HG03354 (cell line): ENCODE measurements at regions not wholly inside any gene's neighbourhood (a gene's known extent, or its start where the extent isn't known, plus 50 kb on each side); places are given as distances from the start of the nearest gene placed in this dataset.

Experiments used
- ATAC-seq: cut with Tn5 transposase; IDR thresholded peaks from one replicate; pipeline ENCODE4 v1.9.1; 2021; ENCODE audit warnings: mild to moderate bottlenecking; ENCODE audit not compliant: unreplicated experiment, poor library complexity, severe bottlenecking

DNA sequence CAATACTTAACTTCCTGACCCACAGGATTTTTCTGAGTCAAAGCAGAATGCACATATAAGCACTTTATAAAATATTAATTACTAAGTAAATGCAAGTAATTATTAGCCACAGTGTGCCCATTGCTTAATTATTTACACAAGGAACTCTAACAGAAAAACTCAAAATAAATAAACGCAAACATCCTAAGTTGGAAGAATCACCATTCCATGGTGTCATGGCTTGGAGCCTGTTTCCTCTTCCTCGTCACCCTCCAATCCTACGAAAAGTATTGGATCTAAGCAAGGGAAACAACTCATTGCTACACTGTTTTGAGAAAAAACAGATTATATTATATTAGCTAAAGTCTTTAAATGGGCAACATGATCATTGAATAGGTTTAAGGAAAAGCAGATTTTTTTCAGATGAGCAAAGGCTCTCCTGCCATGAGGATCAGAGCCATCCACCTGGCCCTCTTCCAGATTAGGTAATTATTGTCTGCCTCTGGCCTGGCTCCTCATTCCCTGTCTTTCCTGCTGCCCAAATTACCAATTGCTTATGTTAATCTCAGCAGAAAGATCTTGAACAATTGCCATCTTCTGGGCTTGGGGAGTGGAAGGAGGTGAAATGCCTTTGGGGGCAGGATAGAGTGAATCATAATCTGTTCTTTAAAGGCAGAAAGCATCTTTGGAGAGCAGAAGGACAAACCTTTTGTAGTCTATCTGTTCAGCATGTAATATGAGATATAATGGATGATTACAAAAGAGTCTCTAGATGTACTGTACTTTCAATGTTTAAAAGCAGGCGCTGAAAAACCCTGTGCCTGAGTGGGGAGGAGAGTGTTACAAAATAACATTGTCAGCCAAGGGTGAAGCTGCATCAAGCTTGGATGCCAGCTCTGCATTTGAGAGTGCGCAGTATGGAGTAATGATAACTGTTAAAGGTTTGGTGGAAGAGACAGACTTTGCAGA is 121.2 kb downstream of the DUSP10 start:
- ATAC-seq, result no peak

DNA sequence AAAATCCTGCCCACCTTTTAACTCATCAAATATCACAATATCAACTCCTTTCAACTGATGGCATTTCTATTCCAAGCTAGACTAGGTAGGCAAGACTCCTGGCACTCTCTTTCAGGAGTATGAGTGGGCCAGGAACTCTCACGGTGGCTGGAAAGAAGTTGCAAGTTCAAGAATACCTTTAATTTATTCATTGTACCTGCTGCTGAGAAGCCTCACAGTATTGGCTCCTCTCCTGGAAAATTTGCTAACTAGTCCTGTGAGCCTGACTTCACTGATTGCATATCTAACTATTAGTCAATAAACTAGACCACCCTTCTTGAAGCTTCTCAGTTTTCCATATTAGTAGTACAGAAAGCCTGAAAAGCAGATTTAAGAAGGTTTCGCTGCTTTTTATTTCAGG is 120.2 kb downstream of the DUSP10 start:
- ATAC-seq, result no peak

DNA sequence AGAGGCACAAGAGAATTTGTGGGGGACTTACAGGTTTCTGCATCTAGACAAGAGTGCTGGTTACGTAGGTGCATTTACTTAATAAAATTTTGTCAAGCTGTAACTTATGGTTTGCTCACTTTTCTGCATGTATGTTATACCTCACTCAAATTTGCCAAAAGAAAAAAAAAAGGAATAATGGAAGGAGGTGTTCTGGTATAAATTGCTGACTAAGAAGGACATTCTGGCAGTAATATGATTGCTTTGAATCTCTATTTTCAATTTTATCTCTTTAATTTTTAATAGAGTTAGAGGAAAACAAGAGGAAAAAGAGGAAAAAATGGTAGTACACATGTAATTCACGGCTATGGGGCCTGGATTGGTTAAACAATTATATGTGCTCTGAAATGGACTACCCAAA is 119.5 kb downstream of the DUSP10 start:
- no peak for ATAC-seq

DNA sequence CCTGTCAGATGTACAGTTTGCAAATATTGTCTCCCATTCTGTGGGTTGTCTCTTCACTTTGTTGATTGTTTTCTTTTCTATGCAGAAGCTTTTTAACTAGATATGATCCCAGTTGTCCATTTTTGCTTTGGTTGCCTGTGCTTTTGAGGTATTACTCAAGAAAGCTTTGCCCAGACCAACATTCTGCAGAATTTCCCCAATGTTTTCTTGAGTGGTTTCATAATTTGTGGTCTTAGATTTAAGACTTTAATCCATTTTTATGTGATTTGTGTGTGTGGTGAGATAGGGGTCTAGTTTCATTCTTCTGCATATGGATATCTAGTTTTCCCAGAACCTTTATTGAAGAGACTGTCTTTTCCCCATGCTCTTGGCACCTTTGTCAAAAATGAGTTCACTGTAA is 116.9 kb downstream of the DUSP10 start:
- no peak for ATAC-seq

DNA sequence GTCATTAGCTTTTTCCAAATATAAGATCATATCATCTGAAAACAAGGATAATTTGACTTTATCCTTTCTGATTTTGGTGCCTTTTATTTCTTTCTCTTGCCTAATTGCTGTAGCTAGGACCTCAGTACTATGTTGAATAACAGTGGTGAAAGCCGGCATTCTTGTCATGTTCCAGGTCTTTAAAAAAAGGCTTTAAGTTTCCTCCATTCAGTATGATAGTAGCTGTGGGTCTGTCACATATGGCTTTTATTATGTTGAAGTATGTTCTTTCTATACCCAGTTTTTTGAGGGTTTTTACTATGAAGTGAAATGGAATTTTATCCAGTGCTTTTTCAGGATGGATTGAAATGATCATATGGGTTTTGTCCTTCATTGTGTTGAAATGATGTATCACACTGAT is 115.8 kb downstream of the DUSP10 start:
- no peak for ATAC-seq

DNA sequence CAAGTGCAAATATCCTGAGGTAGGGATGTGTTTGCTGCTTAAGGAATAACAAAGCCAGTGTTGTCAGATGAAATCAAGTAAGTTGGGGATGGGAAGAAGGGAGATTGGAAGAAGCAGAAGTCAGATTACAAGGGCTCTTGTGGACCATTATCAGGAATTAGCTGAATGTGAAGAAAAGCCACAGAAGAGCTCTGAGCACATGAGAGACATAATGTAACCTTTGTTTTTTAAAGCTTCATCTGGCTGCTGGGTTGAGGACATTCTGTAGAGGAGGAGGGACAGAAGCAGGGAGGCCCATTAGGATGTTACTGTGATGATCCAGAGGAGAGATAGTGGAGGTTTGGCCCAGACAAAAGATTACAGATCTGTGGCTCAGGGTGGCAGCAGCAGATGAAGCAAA is 111.7 kb downstream of the DUSP10 start:
- no peak for ATAC-seq

DNA sequence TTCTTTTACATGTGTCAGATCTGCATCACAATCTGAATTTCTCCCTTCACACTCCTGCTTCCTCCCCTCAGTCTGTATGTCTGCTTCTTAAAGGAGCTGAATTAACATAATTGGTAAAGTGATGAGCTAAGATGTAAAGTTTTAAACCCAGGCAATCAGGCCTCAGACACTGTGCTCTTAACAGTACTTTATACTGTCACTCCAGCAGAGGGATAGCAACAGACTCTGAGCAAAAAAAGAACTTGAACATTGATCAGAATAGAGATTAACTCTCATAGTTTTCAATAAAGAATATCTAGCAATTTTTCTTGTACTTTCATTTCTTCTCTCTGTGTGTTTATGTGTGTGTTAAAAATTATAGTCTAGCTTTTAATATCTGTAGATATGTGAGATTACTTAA is 110.3 kb downstream of the DUSP10 start:
- ATAC-seq, result no peak

DNA sequence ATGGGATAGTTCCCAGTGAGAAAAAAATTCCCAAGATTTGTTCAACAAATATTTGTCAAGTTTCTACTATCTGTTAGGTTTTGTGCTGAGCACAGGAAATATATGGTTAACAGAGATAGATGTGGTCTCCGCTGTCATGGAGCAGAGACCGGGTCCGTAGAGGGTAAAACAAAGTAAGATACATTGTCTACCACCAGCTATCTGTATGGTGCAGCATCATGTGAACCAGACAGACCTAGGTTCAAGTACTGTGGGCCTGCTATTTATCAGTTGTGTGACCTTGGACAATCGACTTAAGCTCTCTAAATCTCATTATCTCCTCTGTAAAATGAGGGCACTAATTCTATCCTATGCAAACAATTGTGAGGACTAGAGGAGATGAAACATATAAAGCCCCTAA is 109.8 kb downstream of the DUSP10 start:
- ATAC-seq, result no peak

DNA sequence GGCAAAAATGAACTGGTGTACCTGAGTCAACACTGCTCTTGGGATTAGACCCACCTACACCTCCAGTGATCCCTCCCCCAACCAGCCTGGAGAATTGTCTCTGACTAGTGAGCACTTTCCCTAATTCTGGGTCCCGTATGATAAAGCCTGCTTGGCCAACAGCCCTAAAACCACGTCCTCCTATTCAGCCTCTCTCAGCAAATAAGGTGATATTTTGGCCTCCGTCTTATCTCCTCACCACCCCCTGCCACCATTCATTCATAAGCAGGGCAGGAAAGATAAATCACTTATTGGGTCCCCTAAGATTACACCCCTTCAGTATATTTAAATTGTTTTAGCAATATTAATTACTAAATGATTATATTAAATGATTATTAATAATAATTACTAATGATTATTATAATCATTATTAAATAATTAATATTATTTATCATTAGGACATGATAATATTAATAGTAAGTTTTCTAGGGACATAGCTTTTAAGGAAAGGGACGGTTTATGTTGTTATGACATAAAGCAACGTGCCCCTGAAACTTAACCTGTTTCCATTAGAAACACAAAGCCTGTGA is 108.0 kb downstream of the DUSP10 start:
- no peak for ATAC-seq

DNA sequence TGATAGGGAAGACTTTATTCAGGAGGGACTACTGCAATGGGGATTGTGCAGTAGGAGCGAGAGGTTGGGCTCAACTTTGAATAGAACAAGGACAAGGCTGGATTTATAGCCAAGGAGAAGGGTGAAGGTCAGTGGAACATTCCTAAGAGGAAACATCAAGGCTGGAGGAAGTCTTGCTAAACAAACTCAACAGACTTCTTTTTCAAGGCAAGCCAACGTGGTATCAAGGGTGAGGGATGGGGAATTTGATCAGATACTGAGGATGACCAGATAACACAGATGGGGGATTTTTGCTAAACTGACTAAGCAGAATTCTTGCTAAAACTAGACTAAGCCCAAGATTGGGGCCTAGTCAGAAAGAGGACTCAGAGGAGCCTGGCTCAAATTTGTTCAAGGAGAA is 107.3 kb downstream of the DUSP10 start:
- ATAC-seq, result no peak

DNA sequence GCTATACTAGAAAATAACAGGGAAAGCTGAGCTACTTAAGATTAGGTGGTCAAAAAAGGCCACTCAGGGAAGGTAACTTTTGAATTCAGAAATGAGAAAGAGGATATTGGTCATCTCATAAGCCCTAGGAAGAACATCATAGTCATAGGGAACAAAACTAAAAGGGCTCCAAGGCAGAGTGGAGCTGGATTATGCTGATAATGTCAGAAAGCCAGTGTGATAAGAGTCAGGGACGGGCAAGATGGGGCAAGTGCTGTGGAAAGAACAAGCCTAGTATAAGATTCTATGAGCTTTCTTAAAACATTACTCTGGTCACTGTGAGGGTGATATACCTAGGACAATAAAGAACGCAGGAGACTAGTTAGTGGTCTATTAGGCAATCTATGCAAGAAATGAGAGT is 106.6 kb downstream of the DUSP10 start:
- no peak for ATAC-seq

DNA sequence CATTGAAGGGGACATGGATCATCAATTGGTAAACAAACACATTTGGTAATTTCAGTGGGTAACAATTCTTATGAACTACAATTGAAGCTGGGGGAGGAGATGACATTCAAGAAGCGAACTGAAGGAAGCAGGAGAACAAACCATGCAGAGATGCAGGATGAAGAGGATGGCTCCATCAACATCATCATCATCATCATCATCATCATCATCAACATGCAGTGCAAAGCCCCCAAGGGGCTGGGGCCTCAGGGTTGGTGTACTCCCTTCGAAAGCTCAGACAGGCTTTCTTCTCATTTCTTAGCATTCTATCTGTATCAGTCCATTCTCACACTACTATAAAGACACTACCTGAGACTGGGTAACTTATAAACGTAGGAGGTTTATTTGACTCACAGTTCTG is 105.8 kb downstream of the DUSP10 start:
- ATAC-seq, result no peak

DNA sequence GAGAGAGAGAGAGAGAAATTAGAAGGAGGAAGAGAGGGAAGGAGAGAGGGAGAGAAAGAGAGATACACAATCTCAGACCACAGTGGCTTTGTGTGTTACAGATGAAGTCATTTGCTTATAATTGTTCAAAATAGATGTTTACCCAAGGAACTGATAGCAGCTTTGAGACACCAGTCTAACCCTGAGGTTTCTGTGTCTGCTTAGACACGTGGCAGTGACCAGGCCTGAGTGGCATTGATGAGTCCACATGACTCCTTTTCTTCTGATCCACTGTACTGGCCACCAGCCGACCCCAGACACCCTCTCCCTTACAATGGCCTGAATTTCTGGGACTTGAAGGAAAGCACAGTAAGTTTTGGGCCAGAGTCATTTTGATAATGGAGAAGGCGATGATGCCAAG is 104.9 kb downstream of the DUSP10 start:
- ATAC-seq, result no peak

DNA sequence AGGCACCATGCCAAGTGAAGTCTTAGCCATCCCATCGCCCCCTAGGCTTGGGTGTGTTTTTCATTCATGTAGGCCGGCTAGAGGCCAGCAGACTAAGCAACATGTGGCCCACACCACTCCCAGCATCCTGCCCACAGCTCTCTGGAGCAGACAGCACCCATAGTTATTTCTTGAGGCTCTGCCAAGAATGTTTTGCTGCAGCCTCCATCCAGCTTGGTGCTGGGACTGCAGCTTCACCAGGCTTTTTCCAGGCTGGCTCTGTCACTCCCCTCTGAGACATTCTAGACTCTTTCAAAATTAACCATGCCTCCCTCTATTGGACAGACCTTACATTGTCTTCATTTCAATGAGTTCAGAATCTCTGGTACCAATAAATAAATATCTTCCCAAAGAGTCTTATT is 104.2 kb downstream of the DUSP10 start:
- ATAC-seq, result no peak

DNA sequence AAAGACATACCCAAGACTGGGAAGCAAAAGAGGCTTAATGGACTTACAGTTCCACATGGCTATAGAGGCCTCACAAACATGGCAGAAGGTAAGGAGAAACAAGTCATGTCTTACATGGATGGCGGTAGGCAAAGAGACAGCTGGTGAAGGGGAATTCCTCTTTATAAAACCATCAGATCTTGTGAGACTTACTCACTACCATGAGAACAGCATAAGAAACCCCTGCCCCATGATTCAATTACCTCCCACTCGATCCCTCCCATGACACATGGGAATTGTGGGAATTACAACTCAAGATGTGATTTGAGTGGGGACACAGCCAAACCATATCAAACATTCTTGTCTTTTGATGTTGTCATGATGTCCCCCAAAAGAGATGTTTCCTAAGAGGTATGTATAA is 103.3 kb downstream of the DUSP10 start:
- ATAC-seq, result no peak

DNA sequence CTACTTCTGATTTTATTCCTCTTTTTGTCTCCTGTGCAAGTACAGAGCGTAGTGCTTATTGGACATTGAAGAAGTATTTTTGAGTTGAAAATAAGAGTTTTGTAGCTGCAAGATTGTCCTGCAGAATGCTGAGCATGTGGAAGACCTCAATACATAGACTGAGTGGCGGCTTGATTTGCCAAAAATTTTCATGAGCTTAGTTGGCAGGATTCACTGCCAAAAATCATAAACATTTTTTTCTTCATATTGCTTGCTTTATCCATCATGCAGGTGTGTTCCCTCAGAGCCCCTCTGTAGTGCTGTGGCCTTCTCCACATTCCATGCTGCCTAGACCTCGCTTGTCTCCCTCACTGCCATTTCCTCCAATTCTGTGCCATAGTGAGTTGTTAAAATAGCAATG is 100.1 kb downstream of the DUSP10 start:
- no peak for ATAC-seq

DNA sequence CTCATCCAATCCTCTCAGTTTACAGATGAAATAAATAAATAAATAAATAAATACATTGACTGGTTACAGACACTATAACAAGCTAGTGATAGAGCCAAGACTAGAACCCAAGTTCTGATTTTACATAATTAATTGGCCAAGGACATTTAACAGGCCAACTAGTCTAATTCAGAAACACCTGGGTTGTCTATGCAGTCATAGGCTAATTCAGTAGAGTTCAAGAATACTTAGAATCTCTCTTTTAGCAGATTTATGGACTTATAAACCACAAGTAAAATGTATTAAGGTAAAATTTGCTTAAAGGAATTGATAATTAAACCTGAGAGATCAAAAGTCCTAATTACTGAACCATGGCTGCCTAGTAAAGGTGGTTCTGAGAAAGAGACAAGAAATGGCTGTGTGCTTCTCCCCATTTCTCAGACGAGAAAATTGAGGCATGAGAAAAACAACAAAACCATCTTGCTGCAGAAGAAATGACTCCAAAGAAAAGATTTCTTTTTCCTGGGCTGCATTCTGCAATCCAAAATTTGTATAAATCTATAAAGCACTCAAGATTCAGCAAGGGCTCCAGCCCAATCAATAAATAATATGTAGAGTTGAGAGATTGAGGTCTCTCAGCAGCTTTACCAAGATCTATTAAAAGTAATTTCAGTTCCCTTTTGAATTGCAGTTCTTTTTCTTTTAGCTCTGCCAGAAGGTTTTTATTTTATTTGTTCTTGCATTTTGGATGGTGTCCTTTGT is 98.3 kb downstream of the DUSP10 start:
- ATAC-seq, result peak; percentile 68

DNA sequence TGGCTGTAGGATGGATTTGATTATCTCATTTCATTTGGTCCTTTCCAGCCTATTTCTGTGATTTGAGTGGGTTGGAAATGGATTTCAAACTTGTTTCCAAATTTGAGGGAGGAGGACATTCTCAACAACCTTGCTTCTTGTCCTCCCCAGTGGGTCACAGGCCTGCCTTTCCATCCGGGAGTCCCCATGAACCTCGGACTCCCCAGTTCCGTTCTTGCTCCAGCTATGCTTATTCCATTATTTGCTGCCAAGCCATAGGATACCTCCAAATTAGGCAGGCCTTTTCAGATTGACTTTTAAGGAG is 97.8 kb downstream of the DUSP10 start:
- ATAC-seq, result peak; percentile 4

DNA sequence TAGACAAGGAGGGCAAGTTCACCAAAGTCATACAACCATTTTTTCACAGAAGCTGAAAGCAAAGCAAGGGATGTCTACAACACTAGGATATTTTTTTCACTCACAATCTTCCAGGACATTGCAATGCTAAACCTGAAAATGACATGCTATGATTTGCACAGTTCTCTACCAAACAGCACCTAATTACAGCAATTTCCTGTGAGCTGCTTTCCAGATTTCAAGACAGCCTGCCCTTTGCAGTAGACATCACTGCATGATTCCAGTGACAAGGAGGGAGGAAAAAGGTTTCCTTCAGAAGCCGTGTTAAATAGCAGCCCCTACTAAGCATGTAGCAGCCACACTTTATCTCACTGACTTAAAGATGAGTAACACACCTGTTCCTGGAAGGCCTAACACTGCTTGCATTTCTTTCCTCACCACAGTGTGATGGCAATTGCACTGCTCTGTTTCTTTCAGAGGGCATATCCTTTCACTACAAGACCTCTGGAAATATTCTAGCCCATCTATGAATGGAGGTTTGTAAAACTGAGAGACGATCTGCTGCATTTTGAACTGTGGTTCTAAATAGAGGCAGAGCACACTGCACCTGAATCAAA is 97.1 kb downstream of the DUSP10 start:
- ATAC-seq, result peak; percentile 47

DNA sequence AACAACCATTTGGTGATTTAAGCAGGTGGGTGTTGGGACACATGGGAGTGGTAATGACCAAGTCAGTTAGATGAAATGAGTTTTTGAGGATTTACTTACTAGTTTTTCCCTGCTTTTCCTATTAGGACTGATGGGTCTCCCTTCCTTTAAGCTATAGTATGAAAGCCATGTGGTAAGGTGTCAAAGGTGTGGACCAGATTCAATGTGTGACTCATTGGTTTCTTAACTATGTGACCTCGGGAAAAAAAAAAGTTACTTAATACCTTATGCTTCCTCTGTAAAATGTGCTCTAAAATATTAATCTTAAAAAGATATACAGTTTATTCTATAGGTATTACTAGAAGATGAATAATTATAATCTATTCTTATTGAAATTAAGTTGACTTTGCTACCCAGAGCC is 93.7 kb downstream of the DUSP10 start:
- ATAC-seq, result no peak
